ENCODE measurements at regions not wholly inside any gene's neighbourhood (a gene's known extent, or its start where the extent isn't known, plus 50 kb on each side); places are given as distances from the start of the nearest gene placed in this dataset.

- no peak for DNase-seq
Measured at GRCh38 chr6:105990151-105990550, 96.0 kb upstream of the PRDM1 start.

DNA sequence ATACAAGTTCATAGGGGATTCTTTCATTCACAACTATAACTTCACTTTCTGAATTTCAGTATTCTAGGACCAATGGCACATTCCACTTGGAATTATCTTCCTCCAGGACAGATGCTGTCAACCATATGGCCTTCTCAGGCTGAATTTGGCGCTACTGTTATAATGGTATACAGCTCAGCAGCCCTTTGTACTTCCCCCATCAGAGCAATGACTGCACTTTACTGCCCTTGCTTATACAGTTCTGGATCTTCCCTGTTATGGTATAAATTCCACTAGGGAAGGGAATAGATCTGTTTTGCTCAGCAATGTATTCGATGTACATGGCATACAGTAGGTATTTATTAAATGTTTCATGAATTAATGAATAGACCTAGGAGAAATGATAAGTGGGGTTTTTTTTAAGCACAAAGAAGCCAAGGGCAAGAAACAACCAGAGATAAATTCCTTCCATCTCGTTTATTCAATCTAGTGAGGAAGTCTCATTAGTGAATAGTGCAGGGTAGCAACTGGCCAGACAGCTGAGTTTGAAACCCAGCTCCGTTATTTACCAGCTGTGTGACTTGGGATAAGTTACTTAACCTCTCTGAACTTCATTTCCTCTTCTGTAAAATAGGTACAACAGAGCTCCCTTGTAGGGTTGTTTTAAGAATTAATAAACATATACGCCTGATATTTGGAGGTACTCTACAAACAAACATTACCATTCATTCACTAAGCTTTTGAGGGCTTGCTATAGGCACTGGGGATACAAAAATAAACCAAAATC is 97.1 kb upstream of the PRDM1 start:
- DNase-seq = no peak

- no peak for DNase-seq
Measured at GRCh38 chr6:105988321-105988720, 97.8 kb upstream of the PRDM1 start.

GRCh38 chr6:105987516-105987915 is 98.6 kb upstream of the PRDM1 start:
- DNase-seq = no peak

GRCh38 chr6:105986998-105987397 is 99.1 kb upstream of the PRDM1 start:
- no peak for DNase-seq

DNA sequence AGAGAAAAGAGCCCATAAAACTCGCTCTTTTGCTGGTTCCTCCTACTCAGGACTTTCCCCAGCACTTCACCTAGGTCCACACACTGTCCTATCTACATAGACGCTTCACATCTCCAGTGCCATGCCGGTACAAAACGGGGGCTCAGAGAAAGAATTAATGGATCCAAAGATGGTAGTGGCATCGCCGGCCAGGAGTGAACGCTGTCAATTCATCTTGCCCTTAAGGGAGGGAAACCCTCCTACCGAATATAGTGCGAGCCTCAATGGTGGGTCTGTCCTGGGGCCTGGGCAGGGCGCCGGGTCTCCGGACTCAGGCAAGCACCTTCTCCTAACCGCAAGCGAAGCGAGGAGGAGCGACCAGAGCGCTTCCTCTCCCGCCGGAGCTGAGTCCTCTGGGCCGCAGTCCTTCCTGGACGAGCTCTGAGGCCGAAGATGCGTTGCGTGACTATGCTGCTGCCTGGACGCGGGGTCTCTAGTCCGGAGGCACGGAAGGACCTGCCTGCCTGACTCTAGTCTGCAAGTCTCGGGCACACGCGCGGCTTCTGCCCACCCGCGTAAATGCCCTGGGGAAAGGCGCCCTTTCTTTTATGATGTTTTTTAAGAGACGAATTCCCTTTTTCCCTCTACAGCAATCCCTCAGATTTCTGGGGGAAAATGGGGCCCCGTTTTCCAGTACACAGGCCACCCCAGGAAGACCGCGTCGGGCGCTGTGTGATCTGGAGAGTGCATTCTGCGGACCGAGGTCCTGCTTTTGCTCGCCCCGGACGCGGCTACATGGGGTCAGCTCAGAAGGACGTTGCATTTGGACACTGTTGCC is 100.1 kb upstream of the PRDM1 start:
- DNase-seq = no peak

- DNase-seq = no peak
Measured at GRCh38 chr6:105985098-105985815, 100.9 kb upstream of the PRDM1 start.

GRCh38 chr6:105983763-105984162 is 102.4 kb upstream of the PRDM1 start:
- no peak for DNase-seq

GRCh38 chr6:105982761-105983540 is 103.2 kb upstream of the PRDM1 start:
- DNase-seq = no peak

- DNase-seq = no peak
Measured at GRCh38 chr6:105981888-105982358, 104.2 kb upstream of the PRDM1 start.

GRCh38 chr6:105981002-105981887 is 104.9 kb upstream of the PRDM1 start:
- DNase-seq = no peak

DNA sequence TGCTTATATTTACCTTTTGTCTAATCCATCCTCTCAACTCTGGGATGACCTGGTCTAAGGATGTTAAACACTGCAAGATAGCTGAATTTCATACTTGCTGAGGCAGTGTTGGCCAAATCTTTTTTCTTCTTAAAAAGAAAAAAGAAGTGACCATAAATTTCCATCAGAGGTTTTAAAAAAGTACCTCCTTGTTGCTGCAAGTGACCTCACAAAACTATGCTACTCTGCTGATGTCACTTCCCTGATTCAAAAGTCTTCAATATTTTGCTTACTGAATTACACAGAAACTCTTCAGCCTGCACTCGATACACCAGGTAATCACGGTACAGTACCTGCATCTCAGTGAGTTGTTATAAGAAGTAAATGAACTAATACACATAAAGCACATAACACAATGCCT is 107.2 kb upstream of the PRDM1 start:
- DNase-seq = no peak

GRCh38 chr6:105977934-105978504 is 108.1 kb upstream of the PRDM1 start:
- DNase-seq = no peak

- no peak for DNase-seq
Measured at GRCh38 chr6:105974986-105975385, 111.2 kb upstream of the PRDM1 start.

GRCh38 chr6:105972440-105972839 is 113.7 kb upstream of the PRDM1 start:
- DNase-seq = no peak

DNA sequence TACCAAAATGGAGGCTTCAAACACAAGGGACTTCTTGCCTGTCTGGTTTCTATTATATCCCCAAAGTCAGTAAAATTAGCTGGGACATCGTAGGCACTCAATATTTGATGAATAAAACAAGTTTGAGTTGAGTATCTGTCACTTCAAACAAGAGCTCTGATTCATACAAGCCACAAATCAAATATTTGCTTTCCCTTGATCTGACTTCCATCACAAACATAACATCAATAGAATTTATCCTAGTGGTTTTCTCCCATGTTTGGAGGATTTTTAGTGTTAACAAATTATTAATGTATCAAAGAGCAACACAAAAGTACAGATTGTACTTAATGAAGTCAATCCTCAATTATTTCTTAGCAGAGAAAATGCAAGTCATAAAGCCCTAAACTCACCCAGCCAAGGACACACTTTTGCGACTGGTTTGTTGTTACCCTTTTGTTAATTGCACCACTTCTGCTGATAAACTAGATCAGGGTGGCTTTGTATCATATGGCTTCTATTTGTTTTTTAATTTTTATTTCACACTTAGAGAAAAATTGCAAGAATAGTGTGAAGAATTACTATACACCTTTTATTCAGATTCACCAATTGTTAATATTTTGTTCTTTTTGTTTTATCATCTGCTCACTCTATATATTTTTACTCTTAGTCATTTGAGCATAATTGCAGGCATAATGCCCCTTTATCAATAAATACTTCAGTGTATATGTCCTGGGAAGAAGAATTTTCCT is 117.4 kb upstream of the PRDM1 start:
- no peak for DNase-seq

DNA sequence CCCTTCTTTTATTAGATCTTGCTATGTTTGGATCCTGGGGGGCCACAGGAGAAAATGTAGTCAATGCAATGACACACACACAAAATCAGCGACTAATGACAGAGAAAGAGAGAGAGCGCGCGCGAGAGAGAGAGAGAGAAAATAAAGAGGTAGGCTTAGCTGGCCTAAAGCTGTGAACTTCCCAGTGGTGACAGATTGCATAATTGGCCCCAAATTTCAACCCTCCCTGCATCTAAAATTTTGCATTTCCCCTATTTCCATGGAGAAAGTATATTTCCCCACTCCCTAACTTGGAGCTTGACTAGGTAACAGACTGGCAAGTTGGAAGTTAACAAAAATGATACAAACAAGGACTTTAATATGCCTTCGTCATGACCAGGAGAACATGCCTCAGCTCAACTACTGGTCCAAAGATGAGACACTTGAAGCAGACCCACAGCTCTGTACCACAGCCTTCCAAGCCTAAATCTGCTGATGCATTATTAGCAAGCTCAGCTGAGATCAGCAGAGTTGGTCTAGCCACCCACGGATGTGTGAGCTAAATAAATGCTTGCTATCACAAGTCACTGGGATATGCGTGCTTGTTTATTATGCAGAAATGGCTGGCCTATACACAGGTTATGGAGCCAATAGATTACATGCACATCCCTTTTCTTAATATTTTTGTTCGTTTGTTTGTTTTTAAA is 118.1 kb upstream of the PRDM1 start:
- DNase-seq = peak; percentile 29

- DNase-seq = no peak
Measured at GRCh38 chr6:105966481-105966880, 119.7 kb upstream of the PRDM1 start.

GRCh38 chr6:105964979-105965760 is 121.0 kb upstream of the PRDM1 start:
- DNase-seq = no peak

All from RPMI8226 (cell line).